ENCODE measurements at regions not wholly inside any gene's neighbourhood (a gene's known extent, or its start where the extent isn't known, plus 50 kb on each side); places are given as distances from the start of the nearest gene placed in this dataset.
"Not testable (repeated sequence)": the region's sequence is repeated elsewhere in the genome, so short reads cannot be mapped to it uniquely, and the experiment has no call there.

DNA sequence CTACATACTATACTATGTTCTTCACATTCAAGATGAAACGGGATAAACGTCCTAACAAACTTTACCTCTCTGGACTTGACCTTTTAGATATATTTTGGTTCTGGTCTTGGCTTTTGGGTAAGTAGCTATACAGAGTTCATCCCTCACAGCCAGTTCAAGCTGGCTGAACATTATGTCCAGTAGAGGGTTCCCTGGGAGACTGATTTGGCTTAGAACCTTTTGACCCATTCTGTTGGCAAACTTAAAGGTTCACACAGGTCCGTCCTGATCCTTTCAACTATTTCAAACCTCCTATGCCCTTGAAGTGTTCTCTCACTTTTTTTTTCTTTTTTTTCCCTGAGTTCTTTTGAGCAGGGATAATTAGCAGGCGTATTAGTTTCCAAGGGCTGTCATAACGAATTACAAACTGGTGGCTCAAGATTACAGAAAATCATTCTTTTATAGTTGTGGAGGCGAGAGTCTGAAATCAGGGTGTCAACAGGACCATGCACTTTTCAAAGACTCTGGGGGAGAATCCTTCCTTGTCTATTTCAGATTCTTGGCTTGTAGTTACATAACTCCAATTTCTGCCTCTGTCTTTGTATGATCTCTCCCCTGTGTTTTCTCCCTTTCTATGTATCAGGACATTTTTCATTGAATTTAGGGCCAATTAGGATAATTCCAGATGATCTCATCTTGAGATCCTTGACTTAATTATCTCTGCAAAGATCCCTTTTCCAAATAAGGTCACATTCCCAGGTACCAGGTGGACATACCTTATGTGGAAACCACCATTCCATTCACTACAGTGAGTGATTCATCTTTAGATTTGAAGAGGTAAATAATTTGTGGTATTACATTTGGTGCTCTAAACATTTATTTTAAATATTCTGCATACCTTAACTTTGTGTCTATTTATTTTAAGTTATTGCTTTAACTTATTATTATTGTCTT lies 257.4 kb upstream of the USP25 start:
- no peak for DNase-seq (ENCODE audit: low read depth in 2 of 2)

DNA sequence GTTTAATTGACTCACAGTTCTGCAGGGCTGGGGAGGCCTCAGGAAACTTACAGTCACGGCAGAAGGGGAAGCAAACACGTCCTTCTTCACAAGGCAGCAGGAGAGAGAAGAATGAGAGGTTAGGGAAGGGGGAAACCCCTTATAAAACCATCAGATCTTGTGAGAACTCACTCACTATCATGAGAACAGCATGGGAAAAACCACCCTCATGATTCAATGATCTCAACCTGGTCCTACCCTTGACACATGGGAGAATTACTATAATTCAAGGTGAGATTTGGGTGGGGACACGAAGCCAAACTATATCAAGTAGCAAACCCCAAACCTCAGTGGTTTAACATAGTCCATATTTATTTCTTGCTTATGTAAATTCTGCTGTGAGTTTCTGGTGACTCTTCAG lies 252.0 kb upstream of the USP25 start:
- not testable (repeated sequence) for DNase-seq (ENCODE audit: low read depth in 2 of 2)

DNA sequence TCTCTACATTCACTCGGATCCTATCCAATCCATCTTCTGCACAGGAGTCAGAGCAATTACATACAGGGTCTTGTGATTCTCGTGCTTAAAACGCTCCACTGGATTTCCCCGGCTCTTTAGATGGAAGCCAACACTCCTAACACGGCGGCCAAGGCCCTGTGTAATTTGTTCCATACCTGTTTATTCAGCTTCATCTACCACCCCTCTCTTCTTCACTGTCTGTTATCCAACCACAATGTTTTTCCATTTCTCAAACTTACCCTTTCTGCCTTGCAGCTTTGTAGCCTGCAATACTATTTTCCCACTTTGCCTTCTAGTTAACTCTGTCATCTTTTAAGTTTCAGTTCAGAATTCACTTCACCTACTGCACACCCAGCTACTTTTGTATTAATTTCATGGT lies 249.6 kb upstream of the USP25 start:
- DNase-seq (ENCODE audit: low read depth in 2 of 2), result no peak

DNA sequence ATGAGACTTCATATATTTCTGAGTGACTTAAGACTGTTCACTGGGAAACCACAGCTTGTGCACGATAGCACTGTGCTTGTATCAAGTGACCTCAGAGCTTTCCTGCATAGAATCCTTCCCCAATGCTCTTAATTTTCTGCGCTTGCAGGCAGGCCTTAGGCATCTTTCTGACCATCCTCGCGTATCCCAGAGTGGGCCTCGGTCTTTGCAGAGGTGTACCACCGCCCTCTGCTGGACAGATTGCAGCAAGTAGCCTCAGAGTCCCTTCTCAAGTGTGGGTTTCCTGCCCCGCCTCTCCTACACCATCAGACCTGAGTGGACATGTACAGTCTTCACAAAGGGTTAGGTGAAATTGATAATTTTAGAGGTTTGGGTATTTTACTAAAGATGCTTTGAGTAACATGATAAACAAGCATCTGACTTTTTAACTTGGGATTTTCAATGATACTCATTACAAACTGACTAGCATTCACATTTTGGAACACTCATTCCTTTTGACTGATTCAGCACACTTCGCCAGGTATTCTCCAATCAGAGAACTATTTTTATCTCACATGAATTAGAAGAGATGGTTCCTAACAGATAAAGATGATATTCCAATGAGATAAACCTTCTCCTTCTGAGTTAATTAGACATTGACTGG lies 246.5 kb upstream of the USP25 start:
- DNase-seq (ENCODE audit: low read depth in 2 of 2), result peak; percentile 65 to 69

DNA sequence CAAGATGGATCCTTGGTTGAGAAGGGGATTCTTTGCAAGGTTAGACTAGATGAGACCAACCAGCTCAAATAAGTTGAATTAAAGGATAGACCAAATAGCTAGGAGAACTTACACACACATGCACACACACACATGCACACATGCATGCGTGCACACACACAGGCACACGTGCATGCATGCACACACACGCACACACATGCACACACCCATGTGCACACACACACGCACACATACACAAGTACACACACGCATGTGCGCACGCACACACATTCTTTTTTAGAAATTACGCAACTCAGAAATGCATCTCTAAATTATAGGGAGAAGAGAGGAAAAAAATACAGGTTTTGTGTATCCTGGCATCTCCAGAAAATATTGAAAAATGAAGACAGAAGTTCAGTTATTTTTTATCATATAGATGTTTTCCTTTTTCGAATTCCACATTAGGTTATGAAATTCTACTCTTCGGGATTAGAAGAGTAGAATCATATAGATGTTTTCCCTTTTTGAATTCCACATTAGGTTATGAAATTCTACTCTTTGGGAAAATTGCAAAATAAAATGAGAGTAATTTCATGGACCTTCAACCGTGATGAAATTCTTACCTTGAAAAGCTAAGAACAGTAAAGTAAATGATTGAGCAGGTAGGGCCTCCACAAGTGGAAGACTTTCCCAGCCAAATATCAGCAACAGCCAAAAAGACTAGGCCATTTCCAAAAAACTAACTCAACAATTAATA lies 243.2 kb upstream of the USP25 start:
- DNase-seq (ENCODE audit: low read depth in 2 of 2), result no peak

DNA sequence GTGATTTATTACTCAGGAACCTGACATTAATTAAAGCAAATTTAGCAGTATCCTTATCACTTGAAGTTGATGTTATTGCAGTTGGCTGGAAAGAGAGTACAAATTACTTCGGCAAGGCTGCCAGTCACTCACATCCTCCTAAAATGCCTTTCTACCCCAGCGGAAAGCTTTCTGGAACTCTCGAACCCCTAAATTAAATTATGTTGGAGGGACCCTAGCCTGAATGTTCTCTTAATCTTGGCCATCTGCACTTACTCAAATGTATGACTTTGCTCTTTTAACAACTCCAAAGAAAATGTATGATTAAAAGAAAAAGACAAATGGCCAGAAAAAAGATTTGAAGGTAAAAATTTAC lies 242.6 kb upstream of the USP25 start:
- no peak for DNase-seq (ENCODE audit: low read depth in 2 of 2)

DNA sequence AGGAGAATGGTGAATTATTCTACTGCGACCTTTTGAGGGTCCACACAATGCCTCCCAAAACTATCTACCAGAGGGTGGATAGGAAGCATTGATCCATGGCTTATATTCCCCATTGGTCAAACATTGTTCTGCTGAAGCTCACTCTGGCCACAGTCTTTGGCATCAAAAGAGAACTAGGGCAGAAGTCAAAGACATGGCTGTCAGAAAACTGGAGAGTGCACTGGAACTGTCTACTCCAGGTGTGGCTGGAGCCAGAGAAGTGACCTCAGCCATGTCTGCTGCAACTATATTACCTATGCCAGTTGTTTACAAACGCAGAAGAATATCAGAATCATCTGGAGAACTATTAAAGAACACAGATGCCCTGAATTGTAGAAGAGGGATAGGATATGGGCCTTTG lies 238.7 kb upstream of the USP25 start:
- no peak for DNase-seq (ENCODE audit: low read depth in 2 of 2)

DNA sequence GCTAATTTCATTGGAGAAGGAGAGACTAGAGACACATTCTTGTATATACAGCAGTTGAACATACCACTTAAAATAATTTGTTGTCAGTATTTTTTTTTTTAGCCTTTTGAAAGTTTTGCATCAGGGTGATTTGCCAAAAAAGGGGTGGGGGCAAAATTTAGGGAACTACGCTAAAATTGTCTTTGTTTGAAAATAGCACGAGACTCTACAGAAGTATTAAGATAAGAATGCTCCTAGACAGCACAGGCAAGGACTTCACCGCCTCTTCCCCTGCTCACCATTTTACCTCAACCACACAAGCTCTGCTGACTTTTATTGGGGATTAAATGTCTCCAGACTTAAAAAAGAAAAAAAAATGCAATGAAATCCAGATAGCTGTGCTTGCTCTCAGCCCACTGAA lies 236.1 kb upstream of the USP25 start:
- no peak for DNase-seq (ENCODE audit: low read depth in 2 of 2)

DNA sequence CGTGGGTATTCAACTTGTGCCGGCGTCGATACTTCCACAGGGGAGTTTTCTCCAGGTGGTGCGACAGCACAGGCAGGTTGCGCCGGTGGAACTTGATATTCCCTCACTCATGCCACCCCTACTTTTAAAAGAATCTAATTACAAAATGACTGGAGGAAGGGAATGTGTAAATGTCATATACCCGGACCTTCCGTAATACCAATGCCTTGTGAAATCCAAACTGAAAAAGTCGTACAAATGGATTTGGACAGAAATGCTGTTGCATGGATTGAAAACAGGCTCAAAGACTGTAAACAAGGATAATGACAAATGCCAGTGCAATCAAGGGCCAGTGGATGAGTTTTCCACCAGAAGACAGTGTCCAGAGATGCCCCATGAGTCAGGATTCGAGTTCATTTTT lies 235.3 kb upstream of the USP25 start:
- DNase-seq (ENCODE audit: low read depth in 2 of 2), result no peak

DNA sequence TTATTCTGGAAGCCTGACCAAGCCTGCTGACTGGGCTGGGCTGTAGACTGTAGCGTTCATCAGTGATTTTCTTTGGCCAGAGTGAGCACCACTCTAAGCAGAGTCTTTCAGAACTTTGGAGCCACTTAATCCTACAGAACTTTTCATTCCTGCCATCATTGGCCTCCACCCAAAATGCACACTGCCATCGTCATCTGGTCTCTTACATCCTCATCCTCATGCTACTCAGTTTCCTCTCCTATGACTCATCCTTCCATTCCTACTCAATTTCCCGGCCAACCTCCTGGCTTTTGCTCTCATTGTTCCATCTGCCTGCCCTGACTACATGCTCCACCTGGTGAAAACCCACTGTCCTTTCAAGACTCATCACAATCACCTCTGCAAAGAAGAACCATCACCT lies 233.8 kb upstream of the USP25 start:
- no peak for DNase-seq (ENCODE audit: low read depth in 2 of 2)

DNA sequence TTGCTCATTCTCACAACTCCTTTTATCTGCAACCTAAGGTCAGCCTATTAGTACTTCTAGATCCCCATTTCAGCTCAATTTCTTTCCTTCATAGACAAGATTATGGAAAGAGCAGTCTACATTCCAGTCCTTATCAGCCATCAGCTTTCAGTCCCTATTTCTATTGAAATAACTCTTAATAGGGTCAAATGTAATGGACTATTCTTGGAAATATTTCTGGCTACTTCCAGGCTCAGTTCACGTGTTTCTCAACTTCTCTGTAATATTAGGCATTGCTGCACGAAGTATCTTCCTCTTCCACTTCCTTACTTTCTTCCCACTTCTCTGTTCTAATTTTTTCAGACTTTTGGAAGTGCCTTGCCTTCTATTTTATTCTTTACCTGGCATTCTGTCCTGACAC lies 232.9 kb upstream of the USP25 start:
- DNase-seq (ENCODE audit: low read depth in 2 of 2), result no peak

DNA sequence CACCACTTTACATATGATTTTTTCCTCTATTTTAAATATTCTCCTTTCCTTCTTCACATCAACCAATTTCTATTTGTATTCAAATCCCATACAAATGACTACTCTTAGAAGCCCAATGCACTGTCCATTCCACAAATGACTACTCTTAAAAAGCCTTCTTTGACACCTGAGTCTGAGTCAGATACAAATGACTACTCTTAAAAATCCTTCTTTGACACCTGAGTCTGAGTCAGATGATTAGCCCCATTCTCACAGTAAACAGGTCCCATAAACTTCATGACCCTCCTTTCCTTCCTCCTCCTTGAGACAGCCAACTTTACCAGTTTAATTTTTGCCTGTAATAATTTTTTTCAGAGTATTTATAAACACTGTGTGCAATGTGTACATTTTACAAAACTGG lies 231.3 kb upstream of the USP25 start:
- no peak for DNase-seq (ENCODE audit: low read depth in 2 of 2)

DNA sequence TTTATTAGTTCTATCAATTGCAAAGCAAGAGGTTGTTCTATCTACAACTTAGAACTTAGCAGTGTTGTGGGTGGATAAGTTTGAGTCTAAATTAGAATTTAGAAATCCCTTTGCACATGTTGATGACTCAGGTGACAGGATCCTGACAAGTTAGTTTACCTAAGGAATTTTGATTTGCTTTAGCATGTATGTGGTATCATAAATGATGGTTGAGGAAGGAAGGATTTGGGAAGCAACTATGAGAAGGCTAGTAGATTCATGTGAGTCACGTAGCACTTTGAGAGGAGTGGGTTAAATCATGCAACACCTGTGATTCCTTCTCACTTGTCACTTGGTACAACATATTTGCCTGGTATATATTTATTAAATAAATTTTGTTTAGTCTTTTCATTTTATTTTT lies 223.7 kb upstream of the USP25 start:
- no peak for DNase-seq (ENCODE audit: low read depth in 2 of 2)

DNA sequence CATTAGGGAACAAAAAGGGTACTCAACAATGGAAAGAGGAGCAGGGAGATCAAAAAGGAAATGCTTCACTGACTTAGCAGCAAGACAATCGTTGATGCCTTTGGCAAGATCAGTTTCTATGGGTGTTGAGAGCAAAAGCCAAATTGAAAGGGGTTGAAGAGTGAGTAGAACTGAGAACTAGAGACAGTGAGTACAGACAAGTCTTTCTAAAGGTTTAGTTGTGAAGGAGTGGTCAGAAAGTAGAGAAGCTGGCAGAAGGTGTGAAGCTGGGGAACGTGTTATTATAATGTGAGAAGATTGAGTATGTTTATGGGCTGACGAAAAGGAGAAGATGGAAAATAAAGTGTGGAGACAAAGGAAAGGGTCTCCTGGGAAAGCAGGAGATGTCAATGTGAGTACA lies 221.2 kb upstream of the USP25 start:
- no peak for DNase-seq (ENCODE audit: low read depth in 2 of 2)

DNA sequence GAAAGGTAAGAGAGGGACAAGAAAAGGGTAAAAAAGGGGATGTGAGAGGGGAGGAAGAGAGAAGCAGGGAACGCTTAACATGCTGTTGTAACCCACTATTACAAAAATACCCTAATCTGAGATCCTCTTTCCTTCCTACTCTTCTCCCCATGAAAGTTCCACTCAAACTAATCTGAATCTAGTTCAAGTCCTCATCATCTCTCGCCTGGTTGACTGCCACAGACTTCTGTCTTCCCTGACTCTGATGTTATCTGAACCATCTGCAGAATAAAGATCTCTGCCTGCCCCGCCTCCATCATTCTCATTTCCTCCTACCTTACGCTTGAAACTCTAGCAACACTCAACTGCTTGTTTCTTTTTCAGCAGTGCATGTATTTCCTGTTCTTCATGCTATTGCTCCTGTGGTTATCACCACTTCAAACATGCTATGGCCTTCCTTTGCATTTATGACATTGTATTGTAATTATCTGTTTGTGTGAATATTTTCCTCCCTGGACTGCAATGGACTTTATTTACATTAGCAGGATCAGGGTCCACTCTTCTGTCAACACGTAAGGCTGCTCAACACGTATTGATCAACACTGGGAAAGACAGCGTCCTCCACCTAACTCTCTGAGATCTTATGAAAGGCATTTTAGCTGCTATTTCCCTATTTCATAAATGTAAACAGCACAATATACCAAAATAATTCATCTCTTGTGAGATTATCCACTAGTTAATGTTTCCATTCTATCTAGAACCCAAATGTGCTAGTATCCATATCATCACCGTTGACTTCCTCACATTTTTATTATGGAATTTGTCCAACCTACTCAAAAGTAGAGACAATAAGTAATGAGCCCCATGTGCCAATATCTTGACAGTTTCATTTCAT lies 215.5 kb upstream of the USP25 start:
- DNase-seq (ENCODE audit: low read depth in 2 of 2), result no peak

DNA sequence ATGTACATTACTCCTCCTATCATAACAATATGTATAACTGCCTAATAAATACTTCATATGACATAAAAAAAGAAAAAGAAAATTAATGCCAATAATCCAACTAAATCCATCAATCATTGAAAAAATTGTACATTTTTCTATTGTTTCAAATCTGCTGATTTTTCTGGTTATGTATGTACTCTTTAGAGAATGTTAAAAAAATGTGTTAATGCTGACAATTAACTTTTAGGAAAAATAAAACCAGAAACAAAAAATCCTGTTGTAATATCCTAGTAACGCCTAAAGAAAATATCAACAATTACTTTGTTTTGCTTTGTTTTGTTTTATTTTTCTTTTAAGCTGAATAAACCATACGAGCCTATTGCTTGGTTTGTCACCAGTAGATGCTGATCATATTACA lies 213.9 kb upstream of the USP25 start:
- no peak for DNase-seq (ENCODE audit: low read depth in 2 of 2)

DNA sequence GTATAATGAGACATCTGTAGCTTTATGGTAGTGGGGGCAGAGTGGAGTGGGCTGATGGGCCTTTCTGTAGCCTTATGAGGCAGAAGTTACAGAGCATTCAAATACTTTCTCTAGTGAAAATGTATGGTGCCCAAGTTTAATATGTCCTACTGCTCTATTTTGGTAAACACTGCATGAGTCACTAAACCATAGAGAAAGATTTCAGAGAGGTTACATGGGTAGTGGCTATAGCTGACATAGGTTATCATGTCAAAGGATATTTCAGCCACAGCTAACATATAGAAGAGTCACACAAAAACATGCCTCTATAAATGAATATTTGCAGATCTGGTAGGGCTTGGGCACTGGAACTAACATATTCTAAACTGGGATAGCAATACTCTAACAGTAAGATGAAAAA lies 212.4 kb upstream of the USP25 start:
- DNase-seq (ENCODE audit: low read depth in 2 of 2), result no peak

DNA sequence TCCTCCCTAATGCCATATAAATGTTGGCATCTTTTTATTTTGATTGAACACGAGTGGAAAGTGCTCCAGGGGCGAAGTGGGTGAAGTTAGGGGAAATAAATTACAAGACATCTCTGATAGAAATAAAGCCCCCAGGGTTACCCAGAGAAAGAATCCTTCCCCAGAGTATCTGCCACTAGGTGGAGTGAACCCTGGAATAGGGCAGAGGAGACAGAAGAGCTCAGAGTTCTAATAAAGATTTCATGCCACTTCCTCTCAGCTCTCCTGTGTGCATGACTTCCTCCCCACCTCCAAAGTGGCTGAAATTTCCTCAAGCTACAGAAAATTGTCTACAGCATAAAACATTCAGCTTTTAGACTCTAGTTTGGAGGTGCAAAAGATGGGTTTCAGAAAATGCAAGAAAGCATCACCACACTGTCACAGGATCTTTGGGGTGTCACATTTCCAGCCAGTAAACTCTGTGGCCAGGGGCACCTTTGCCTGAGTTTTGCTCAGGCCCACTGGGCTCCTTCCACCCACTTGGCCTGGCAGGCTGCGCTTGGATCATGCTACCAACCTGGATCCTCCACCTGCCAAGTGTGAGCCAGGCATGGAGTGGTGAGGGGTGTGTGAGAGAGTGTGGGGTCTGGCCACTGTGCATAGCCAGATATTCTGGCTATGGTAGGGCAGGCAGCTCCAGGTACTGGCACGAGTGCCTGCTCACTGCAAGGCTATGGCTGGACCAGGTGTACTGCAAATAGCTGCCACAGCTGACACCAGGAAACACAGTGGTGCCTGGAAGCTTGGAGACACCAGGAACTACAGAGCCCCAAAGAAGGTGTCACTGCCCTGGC lies 208.8 kb upstream of the USP25 start:
- DNase-seq (ENCODE audit: low read depth in 2 of 2), result no peak

DNA sequence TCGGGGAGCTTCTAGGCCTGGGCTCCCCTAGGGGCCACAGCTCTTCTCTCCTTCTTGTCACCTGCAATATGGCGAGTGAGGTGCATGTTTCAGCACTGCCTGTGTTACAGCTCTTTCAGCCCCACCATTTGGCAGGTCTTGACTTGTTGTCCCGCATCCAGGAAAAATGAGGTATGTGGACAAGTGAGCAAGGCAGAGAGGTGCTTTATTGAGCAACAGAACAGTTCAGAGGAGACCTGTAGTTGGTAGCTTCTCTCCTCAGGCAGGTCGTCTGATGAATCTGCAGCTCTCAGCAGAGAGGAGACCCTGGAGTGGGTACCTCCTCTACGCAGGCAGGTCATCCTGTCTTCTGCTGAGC lies 208.2 kb upstream of the USP25 start:
- DNase-seq (ENCODE audit: low read depth in 2 of 2), result no peak

DNA sequence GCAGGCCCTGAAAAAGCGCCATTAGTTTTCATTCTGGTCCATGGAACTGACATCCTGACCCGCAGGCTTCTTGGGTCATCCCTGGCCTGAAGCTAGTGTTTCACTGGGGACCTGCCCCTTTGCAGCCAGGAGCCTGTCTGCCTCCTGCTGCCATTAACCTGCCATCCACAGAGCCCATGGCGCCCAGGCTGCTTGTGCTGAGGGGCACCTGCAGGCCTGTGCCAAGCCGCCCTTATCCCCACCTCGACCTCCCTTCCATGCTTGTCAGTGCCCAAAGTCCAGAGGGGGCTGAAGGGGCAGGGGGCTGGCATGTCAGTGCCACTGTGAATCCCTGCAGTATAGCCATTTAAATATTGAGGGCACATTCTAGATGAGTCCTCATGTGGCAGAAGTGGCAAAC lies 207.6 kb upstream of the USP25 start:
- no peak for DNase-seq (ENCODE audit: low read depth in 2 of 2)

DNA sequence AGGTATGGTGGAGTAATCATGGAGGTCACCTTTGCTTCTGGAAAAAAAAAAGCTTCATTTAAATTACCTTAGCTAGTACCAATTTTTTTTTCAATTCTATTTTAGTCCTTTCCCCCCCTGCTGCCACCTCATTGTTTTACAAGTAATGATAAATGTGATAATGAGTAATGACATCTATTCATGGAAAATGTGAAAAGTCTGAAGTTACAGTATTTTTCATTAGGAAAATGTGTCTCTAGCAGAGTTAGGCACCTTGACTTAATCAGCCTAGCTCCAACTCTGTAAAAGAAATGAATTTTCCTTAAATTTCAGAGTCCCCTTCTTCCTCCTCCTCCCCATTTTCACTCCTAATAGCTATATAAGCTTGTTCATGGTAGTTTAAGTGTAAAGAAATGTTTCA lies 204.9 kb upstream of the USP25 start:
- no peak for DNase-seq (ENCODE audit: low read depth in 2 of 2)
